Small intestine (tissue), 7 donors: ENCODE measurements at regions not wholly inside any gene's neighbourhood (a gene's known extent, or its start where the extent isn't known, plus 50 kb on each side); places are given as distances from the start of the nearest gene placed in this dataset.
"Not testable (repeated sequence)": the region's sequence is repeated elsewhere in the genome, so short reads cannot be mapped to it uniquely, and the experiment has no call there.

ENCODE experiments used
- DNase-seq, 2 donors: peaks; one replicate each; pipeline versions ENCODE4 v3.0.0 to v3.0.0-alpha.2; 2013
- FAIRE-seq: peaks from 2 replicates; lab custom pipeline; 2012; peaks lifted over from hg19 to GRCh38; lab: Jason Lieb, UNC
- H3K27ac ChIP-seq, 3 donors: one replicate each; pipeline ENCODE4 v1.5.1; 2013; ENCODE audit warnings: low read length in 2 of 3, mild to moderate bottlenecking in 2 of 3, control low read depth in 1 of 3, inconsistent platforms in 1 of 3, low read depth in 1 of 3, moderate library complexity in 1 of 3
- H3K27me3 ChIP-seq, 3 donors: one replicate each; pipeline ENCODE4 v1.6.1; 2013; ENCODE audit warnings: low read length in 3 of 3, inconsistent platforms in 1 of 3; ENCODE audit not compliant: control insufficient read depth in 3 of 3, insufficient read depth in 3 of 3
- H3K36me3 ChIP-seq, 3 donors: one replicate each; pipeline ENCODE4 v1.6.1; 2013; ENCODE audit warnings: low read length in 3 of 3, inconsistent platforms in 1 of 3, low read depth in 1 of 3, mild to moderate bottlenecking in 1 of 3, moderate library complexity in 1 of 3; ENCODE audit not compliant: control insufficient read depth in 3 of 3, insufficient read depth in 2 of 3
- H3K4me1 ChIP-seq, 3 donors: one replicate each; pipeline ENCODE4 v1.6.1; 2013; ENCODE audit warnings: low read length in 2 of 3, inconsistent platforms in 1 of 3, low read depth in 1 of 3, mild to moderate bottlenecking in 1 of 3, moderate library complexity in 1 of 3; ENCODE audit not compliant: control insufficient read depth in 3 of 3, insufficient read depth in 2 of 3
- H3K4me3 ChIP-seq, 3 donors: one replicate each; pipeline ENCODE4 v1.5.1; 2013; ENCODE audit warnings: low read length in 3 of 3, control low read depth in 1 of 3, inconsistent platforms in 1 of 3, low read depth in 1 of 3, mild to moderate bottlenecking in 1 of 3, moderate library complexity in 1 of 3
- H3K9me3 ChIP-seq, 2 donors: one replicate each; pipeline ENCODE4 v1.6.1; 2013; ENCODE audit warnings: low read depth in 1 of 2, low read length in 1 of 2; ENCODE audit not compliant: control insufficient read depth in 2 of 2, insufficient read depth in 1 of 2
- WGBS, 3 donors: extraction: QIAGEN DNeasy Blood & Tissue Kit; methylation state at CpG; one replicate each; pipeline ENCODE4 v1.1.7; 2013; 5-methylcytosine and 5-hydroxymethylcytosine counted together
- donor health status: healthy with polysubstance abuse.
- donor health status: control.
- donor health status: control.
- donor health status: Bipolar disorder and iron deficiency.
- donor health status: healthy.

DNA sequence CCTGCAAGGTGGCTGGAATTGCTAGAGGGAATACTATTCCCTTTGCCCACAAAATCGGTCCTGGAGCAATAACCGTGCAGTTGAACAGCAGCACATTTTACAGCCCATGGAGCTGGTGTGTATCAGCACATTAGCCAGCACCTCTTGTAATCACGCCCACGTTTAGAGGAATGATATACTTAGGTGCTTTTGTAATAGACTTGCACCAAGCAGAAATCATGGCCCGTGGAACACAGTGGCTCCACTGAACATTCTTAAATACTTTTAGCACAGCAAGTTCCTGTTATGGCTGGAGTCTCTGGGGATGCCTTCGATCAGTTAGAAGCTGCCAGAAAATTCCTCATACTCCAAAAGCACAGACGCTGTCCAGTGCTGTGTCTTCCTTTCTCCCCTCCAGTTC, 218.1 kb upstream of the FAM78B start:
- DNase-seq, result no peak
- no peak overlapping the region for H3K4me3 ChIP-seq
- no peaks in the 10 kb centered on the region for H3K36me3 ChIP-seq
- no peaks in the 10 kb centered on the region for H3K4me1 ChIP-seq
- no peaks in the 10 kb centered on the region for H3K9me3 ChIP-seq
- 53 to 62% (median 54%) methylated on average over 7 of the region's 7 CpGs for WGBS, 3 donors
- no peaks in the 10 kb centered on the region for H3K27me3 ChIP-seq
- H3K27ac ChIP-seq, result no peak overlapping the region
- FAIRE-seq, result no peak

DNA sequence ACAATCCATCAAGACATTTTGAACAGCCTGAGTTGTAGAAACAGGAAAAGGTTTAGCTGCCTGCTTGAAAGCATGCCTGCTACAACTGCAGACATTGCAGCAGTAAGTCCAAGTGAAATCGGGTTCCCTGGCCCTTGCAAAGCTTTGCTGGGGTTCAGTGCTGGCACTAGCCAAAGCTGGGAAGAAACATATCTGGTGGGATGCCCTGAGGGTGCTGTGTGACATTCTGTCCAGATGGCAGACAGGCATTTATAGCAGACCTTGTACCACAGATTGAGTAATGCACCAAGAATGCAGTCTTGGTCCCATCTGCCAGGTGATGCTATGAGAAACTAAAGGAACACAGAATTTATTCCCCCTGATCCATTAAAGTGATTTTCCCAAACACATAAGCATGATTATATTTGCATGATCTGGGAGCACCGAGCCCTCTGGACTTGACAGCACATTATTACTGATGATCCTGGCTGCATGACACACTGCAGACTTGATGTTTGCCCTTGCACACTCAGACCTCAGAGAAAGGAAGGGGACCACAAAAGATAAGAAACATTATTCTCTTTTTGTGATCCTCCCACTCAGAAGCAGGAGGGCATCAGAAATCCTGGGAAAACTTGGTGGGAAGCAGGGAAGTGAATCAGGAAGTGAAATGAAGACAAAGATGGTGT, 223.7 kb upstream of the FAM78B start:
- no peaks in the 10 kb centered on the region for H3K4me1 ChIP-seq
- no peak overlapping the region for H3K27ac ChIP-seq
- no peaks in the 10 kb centered on the region for H3K36me3 ChIP-seq
- no peaks in the 10 kb centered on the region for H3K9me3 ChIP-seq
- 46 to 60% (median 57%) methylated on average over 2 of the region's 2 CpGs for WGBS, 3 donors
- H3K4me3 ChIP-seq, result no peak overlapping the region
- DNase-seq (no peak), FAIRE-seq (no peak)
- no peaks in the 10 kb centered on the region for H3K27me3 ChIP-seq

DNA sequence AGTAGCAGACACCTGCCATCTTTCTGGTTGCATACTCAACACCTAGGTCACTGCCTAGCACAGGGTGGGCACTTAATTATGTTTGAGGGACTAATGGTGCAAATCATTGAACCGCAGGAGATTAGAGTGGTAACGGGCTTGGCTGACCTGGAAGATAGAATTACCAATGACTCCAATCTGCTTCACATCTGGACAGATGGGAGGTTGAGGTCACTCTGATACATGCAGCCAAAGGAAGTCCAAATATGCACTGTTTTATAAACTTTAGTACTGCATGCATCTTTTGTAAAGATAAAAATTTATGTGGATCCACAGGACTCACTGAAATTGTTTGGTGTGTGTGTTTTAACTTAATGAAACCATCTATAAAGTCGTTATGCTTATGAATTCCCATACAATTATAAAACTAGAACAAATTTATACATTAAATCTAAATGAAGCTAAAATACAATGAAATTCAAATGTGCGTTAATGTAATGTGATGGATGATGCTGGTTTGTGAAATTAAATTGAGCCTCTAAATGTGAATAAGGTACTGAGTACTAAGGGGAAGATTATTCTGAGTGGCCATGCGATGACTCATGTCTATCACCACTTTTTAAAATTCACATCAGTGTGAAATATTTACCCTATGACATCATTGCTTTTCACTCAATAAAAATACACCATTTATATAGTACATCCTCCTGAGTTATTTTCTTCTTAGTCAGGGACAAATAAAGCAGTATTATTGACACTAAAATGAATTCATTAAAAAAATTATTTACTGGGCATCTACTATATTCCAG, 224.7 kb upstream of the FAM78B start:
- H3K4me3 ChIP-seq, result no peak overlapping the region
- H3K9me3 ChIP-seq, result no peaks in the 10 kb centered on the region
- H3K27me3 ChIP-seq, result no peaks in the 10 kb centered on the region
- no peak for FAIRE-seq
- H3K27ac ChIP-seq, result no peak overlapping the region
- no peaks in the 10 kb centered on the region for H3K4me1 ChIP-seq
- DNase-seq, result no peak
- no peaks in the 10 kb centered on the region for H3K36me3 ChIP-seq
- 74 to 83% (median 79%) methylated on average over 5 of the region's 5 CpGs for WGBS, 3 donors

- FAIRE-seq (no peak), DNase-seq (no peak)
- no peak overlapping the region for H3K27ac ChIP-seq
- H3K36me3 ChIP-seq, result no peaks in the 10 kb centered on the region
- no peaks in the 10 kb centered on the region for H3K9me3 ChIP-seq
- H3K27me3 ChIP-seq, result no peaks in the 10 kb centered on the region
- H3K4me1 ChIP-seq, result no peaks in the 10 kb centered on the region
- no peak overlapping the region for H3K4me3 ChIP-seq
Measured at GRCh38 chr1:166395729-166396128, 228.9 kb upstream of the FAM78B start.

GRCh38 chr1:166409253-166410082, 242.7 kb upstream of the FAM78B start:
- WGBS, 3 donors, result 44 to 52% (median 49%) methylated on average over 9 of the region's 9 CpGs
- not testable (repeated sequence) for DNase-seq, H3K27ac ChIP-seq, H3K4me3 ChIP-seq, H3K4me1 ChIP-seq, H3K36me3 ChIP-seq, FAIRE-seq, H3K9me3 ChIP-seq, H3K27me3 ChIP-seq

DNA sequence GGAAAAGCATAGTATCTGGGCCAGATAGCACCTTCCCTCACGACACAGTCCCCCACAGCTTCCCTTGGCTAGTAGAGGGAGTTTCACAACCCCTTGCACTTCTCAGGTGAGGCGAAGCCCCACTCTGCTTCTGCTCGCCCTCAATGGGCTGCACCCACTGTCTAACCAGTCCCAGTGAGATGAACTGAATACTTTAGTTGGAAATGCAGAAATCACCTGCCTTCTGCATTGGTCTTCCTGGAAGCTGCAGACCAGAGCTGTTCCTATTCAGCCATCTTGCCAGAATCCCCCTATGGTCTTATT, 243.2 kb upstream of the FAM78B start:
- Histone ChIP-seq H3K9me3 (peaks cover 0 to 3% of the 10 kb centered on the region in 2 donors), H3K4me1 (no peaks in the 10 kb centered on the region), H3K27me3 (no peaks in the 10 kb centered on the region), H3K27ac (no peak overlapping the region), H3K36me3 (no peaks in the 10 kb centered on the region), H3K4me3 (no peak overlapping the region)
- no peak for DNase-seq
- FAIRE-seq, result no peak
- WGBS, 3 donors, result 55 to 77% (median 74%) methylated on average over 3 of the region's 3 CpGs

DNA sequence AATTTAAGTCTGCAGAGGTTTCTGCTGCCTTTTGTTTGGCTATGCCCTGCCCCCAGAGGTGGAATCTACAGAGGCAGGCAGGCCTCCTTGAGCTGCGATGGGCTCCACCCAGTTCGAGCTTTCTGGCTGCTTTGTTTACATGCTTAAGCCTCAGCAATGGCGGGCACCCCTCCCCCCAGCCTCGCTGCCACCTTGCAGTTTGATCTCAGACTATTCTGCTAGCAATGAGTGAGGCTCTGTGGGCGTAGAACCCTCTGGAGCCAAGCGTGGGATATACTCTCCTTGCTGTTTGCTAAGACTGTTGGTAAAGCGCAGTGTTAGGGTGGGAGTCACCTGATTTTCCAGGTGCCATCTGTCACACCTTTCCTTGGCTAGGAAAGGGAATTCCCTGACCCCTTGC, 250.0 kb upstream of the FAM78B start:
- WGBS, 3 donors, result 64 to 73% (median 69%) methylated on average over 7 of the region's 7 CpGs
- not testable (repeated sequence) for H3K4me3 ChIP-seq, H3K36me3 ChIP-seq, H3K4me1 ChIP-seq, H3K27me3 ChIP-seq, DNase-seq, H3K27ac ChIP-seq, H3K9me3 ChIP-seq, FAIRE-seq

DNA sequence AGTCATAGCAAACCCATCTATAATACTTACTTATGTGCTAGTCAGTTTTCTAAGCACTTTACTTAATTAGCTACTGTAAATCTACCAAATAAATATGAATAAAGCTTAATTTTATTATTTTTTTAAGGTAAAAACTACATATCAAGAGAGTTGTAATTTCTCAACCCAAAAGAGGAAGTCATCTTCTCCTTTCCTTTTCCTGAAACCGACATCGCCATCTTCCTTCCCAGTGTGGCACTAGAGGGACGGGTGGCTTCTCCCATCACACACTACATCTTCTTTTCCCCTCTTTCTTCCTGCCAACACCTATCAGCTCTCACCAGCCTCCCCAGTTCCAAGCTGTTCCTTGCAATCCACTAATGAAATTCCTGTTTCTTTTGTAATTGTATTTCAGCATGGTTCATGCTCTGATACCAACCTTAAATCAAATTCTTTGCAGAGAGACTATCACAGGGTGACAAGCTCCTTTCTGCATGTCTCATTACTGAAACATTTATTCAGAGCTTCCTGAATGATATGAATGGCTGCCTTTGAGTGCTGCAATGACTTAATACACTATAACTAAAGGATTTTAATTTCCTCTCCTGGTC, 251.6 kb upstream of the FAM78B start:
- Histone ChIP-seq H3K4me3 (no peak overlapping the region), H3K27me3 (peaks cover 0 to 2% (median 0%) of the 10 kb centered on the region in 3 donors), H3K36me3 (no peaks in the 10 kb centered on the region), H3K27ac (no peak overlapping the region), H3K9me3 (peaks cover 0 to 3% of the 10 kb centered on the region in 2 donors), H3K4me1 (no peaks in the 10 kb centered on the region)
- DNase-seq (no peak), FAIRE-seq (no peak)
- WGBS, 3 donors, result 51 to 86% (median 65%) methylated on average over 3 of the region's 3 CpGs
